DND-41 (cell line): ENCODE measurements at regions not wholly inside any gene's neighbourhood (a gene's known extent, or its start where the extent isn't known, plus 50 kb on each side); places are given as distances from the start of the nearest gene placed in this dataset.

Source experiments
- CTCF ChIP-seq: IDR thresholded peaks from 2 replicates; pipeline ENCODE4 v1.5.1; 2012; ENCODE audit warnings: borderline replicate concordance, low read length, moderate library complexity, mild to moderate bottlenecking; ENCODE audit not compliant: poor library complexity, severe bottlenecking; ENCODE audit errors: extremely low read depth
- EZH2 ChIP-seq: IDR thresholded peaks from 3 replicates; pipeline ENCODE4 v1.6.1; 2012; ENCODE audit warnings: borderline replicate concordance, low read depth, mild to moderate bottlenecking, moderate library complexity, low read length, inconsistent platforms; ENCODE audit not compliant: severe bottlenecking

- TF ChIP-seq CTCF (no peak), EZH2 (no peak)
Observed at GRCh38 chr2:160820691-160821090, 327.1 kb upstream of the RBMS1 start.
